GM19463 (cell line): ENCODE measurements at regions not wholly inside any gene's neighbourhood (a gene's known extent, or its start where the extent isn't known, plus 50 kb on each side); places are given as distances from the start of the nearest gene placed in this dataset.
"Not testable (repeated sequence)": the region's sequence is repeated elsewhere in the genome, so short reads cannot be mapped to it uniquely, and the experiment has no call there.

Source experiments
- ATAC-seq: cut with Tn5 transposase; IDR thresholded peaks from one replicate; pipeline ENCODE4 v1.9.1; 2021; ENCODE audit warnings: mild to moderate bottlenecking, moderate library complexity; ENCODE audit not compliant: unreplicated experiment

DNA sequence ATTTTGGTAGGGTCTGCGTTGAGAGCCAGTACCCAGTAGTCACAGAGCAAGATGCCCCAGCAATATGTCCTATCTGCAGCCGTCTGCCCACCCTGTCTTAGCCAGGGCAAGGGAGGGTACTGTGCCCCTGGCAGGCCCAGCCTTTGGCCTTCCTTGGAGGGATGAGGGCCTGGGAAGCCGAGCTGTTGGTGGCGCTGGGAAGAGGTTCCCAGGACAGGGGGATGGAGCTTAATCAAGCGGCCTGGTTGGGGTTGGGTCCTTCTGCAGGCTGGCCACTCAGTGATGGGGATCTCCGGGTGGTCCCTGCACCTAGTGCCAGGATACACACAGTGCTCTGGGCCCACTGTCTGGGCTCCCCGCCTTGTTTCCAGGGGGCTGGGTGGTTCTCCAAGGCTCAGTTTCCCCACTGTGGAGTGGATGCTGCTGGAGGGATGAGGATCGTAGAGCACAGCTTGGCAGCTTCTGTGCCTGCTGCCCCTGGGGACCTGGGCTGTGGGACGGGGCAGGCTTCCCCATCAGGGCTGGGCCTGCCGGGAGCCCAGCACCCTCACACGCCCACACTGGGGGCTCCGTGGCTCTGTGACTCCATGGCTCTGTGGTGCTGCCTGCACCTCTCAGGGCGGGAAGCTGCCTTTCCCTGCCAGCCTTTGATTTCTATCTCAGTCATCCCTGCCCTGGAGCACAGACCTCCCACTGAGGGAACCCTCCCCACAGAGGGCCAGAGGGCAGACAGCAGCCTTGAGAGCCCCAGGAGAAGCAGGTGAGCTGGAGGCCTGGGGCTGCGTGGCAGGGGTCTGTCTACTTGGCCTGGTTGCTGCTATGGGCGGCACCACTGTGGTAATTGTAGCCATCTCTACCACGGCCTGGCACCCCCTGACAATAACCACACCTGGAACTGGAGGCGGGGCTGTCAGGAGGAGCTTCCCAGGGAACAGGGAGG lies 357.0 kb downstream of the TMEM121 start:
- ATAC-seq = no peak

DNA sequence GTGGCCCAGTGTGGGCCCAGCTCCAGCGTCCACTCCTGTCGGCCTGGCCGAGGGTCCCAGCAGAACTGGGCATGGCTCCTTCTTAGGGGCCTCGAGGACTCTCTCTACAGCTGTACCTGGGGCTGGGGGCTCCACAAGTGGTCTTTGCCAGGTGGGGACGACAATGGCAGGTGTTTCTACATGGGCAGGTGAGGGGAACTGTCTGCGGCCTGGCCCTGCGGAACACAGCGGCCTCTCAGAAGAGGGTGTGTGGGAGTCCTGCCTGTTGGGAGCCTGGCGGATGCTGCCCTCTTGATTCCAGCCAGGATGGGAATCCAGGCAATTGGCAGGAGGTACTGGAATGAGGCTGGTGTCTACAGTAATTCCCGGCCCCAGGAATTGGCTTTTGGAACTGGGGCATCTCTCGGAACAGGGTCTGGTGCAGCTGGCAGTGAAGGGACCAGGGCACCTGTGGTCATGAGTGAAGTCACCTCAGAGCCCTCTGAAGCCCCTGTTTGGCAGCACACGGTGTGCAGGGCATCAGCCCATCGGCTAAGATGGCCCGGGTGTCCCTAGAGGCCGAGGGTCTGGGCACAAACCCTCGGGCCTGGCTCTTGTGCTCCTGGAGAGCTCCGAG lies 357.9 kb downstream of the TMEM121 start:
- ATAC-seq = not testable (repeated sequence)

- no peak for ATAC-seq
Observed at GRCh38 chr14:105884808-105885281, 358.5 kb downstream of the TMEM121 start.

DNA sequence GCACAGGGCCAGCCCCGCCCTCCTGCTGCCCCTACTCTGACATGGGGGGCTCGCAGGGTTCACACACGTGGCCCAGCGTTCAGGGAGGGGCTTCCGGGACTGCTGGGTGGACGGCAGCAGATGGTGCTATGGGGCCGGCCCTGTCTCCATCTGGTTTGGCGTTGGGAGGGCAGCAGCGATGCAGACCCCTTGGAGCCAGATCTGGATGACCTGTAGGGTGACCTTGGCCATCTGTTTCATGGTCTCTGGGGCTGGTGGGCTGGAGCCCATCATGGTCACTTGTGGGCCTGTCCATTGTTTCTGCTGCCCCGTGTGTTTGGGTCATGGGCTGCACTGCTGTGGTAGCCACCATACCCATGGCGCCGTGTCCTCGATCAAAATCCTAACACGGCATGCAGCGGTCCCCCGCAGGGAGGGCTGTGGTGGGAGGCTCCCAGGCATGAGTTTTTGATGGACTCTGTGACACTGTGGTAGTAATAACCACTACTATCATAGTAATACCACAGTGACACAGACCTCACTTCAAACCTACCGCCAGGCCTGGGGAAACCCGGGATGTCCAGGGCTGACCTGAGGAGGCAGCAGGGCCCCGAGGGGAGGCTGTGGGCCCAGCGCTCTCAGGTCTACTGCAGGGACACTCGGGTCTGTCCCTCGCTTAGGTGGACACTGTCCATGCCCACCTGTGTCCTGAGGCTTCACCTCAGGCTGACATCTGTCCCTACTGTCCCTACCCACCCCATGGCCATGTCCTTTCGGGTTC lies 359.4 kb downstream of the TMEM121 start:
- no peak for ATAC-seq

GRCh38 chr14:105886791-105887191 lies 360.4 kb downstream of the TMEM121 start:
- ATAC-seq = not testable (repeated sequence)

DNA sequence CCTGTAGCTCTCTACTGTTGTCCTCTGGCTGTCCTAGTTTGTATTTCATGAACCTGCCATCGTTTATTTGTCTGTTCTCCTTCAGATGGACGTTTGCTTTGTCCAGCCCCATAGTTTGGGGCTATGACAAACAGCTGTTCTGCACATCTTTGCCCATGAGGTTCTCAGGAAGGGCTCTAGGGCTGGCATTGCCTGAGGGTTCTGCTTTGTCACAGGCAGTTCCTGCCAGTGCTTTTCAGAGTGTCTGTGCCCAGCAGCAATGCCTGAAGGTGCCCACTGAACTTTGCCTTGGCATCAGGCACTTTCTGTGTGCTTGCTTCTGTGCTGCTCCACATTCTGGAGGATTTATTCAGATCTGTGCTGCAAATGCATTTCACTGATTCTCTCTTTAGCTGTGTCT lies 361.3 kb downstream of the TMEM121 start:
- no peak for ATAC-seq

DNA sequence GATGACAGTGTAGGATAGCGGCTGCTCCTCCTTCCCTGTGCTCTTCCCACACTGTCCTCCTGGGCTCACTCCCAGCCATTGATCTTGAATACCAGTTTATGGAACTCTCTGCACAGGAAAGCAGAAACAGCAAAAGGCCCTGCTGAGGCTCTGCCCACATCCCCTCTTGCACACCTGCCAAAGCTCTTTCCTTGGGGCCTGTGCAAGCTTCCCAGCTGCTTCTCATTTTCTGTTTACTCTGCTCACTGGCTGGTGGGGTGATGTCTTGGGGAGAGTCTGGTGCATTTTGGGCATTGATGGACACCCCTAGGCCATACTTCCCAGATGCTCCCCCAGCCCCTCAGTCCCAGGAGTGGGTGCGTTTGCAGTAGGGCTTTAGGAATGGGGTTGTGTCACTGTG lies 361.8 kb downstream of the TMEM121 start:
- ATAC-seq = no peak

- no peak for ATAC-seq
Observed at GRCh38 chr14:105888784-105889665, 362.6 kb downstream of the TMEM121 start.

DNA sequence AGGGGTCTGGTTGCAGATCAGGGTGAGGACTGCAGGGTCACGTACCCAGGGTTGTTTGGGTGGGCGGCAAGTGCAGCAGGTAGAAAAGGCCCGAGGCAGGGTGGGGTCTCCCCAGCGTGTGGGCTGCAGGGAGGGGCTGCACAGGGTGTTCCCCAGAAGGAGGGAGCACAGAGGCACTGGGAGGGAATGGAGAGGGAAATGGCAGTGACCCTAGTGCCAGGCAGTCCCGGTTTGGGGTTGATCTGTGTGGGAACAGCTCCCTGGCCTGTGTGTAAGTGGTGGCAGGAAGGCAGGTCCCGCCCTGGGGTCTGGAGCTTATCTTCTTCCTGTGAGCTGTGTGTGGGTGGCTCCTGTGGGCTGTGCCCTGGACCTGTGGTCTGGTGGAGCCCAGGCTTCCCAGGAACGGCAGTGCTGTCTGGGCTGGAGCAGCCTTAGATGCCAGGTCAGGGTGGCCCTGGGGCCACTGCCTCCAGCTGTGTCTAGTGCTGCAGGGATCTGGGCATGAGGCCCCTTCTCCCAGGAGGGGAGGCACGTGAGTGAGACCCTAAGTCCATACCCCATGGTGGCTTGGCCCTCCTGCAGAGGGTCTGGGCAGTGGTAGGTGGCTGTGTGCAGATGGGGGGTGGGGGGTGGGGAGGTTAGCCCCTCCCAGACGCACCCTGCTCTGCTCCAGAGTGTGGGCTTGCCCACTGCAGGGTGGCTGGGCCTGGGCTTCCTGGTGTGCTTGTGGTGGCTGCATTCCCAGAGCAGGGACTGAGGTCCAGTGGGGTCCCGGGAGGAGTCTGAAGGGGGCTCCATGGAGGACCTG lies 363.5 kb downstream of the TMEM121 start:
- no peak for ATAC-seq

GRCh38 chr14:105890474-105891220 lies 364.3 kb downstream of the TMEM121 start:
- ATAC-seq = no peak

GRCh38 chr14:105891221-105891602 lies 364.8 kb downstream of the TMEM121 start:
- no peak for ATAC-seq

DNA sequence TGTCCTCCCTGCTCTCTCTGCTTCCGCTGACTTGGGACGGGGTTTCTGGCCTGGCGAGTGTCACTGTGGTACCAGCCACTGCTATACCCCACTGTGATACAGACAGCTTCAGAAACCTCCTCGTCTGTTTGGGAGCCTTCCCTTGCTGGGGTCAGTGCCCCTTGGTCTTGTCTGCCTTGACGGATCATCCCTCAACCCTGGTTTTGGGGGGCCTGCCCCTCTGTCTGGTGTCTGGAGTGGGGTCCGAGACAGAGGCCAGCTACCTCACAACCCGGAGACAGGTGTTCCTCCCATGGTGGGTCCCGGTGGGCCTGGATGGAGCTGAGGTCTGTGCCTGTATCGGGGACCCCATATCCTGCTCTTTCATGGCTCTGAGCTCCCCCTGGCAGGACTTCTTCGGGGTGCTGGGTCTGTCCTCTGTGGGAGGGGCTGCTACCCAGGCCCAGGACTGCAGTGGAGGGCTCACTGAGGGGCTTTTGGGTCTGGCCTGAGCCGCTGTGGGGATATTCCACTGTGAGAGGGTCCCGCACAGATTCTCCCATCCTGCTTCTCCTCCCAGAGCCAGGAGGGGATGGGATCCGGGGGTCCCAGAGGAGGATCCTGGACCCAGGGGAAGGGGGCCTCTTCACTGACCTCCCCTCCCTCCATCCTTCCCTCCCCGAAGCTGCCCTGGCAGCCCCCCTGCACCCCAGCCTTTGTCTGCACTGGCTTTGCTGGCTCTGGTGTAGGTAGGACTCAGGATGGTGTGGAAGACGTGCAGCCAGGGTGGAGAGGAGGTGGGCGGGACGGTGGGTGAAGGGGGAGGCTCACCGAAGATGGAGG lies 365.5 kb downstream of the TMEM121 start:
- ATAC-seq = no peak

DNA sequence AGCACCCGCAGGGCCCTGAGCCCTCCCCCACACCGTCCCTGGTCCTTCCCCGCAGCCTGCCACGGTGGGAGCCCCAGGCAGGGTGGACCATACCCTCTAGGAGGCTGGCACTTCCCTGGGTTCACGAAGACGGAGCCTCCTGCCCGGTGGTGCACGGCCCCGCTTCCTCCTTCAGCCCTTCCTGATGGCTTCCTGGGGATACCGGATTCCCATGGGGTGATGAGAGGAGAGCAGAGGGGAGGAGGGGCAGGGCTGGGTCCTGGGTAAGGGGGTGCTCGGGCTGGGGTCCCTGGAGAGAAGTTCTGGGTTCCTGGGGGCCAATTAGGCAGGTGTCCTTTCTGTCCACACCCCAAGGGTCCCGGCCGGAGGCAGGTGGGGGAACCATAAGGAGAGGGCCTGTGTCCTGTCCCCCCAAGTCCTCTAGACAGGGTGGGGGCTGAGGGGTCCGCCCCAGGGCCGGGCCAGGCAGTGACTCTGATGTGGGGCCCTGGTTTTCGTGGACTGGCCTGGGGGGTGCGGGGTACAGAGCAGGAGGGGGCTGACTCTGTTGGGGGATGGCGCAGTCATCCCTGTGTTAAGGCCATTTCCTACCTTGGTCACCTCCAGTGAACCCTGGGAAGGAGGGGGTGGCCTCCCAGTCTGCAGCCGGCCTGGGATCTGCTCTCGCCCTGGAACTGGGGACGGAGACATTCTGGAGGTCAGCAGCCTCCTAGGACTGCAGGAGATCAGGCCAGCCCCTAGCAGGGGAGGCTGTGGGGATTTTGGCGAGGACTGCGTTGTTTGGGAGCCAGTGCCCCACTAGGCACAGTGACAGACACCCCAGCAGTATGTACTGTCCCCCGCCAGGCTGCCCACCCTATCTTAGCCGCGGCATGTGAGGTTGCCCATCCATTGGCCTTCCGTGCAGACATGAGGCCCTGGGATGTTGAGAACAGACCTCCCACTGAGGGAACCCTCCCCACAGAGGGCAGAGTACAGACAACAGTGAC lies 366.4 kb downstream of the TMEM121 start:
- not testable (repeated sequence) for ATAC-seq

DNA sequence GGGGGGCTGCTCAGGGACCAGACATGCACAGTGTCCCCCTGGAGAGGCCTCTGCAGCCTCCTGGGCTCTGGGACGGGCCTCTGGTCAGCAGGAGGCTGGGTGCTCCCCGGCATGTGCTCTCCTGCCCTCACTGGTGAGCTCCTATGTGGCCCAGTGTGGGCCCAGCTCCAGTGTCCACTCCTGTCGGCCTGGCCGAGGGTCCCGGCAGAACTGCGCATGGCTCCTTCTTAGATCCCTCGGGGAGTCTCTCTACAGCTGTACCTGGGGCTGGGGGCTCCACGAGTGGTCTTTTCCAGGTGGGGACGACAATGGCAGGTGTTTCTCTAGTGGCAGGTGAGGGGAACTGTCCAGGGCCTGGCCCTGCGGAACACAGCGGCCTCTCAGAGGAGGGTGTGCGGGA lies 367.3 kb downstream of the TMEM121 start:
- ATAC-seq = not testable (repeated sequence)

DNA sequence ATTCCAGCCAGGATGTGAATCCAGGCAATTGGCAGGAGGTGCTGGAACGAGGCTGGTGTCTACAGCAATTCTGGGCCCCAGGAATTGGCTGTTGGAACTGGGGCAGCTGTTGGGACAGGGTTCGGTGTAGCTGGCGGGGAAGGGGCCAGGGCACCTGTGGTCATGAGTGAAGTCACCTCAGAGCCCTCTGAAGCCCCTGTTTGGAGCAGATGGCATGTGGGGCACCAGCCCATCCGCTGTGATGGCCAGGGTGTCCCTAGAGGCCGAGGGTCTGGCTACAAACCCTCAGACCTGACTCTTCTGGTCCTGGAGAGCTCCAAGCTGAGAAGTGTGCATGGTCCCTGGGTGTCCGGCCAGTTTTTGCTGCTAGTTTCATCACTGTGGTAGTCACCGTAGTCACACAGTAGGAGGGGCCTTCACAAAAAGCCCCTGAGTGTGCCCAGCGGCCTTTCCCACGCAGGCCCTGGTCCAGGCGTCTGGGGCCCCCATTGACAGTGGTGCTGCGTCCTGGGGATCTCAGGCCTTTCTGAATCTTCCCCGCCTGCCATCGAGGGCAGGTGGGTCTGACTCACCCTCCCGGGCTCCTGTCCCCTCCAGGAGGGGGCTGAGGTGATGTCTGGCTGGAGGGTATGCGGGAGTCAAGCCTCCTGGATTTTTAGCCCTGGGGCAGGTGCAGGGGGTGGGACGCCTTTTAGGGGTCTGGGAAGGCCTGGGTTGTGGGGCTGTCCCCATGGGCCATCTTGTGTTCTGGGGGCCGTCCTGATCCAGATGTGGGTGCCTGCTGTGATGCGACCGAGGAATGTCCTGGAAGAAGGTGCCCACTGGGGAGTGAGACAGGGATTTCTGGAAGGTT lies 368.0 kb downstream of the TMEM121 start:
- no peak for ATAC-seq
